ENCODE measurements at regions not wholly inside any gene's neighbourhood (a gene's known extent, or its start where the extent isn't known, plus 50 kb on each side); places are given as distances from the start of the nearest gene placed in this dataset.

- H3K4me1 ChIP-seq (ENCODE audit: control insufficient read depth, insufficient read depth, low read length): no peaks in the 10 kb centered on the region
- BruUV-seq (replicated peaks): no TSS peak
- no peak for TF ChIP-seq SIN3A (IDR thresholded peaks at IDR 0.05; ENCODE audit: borderline replicate concordance, insufficient read depth, low read depth, low read length)
- TF ChIP-seq CTCF (IDR thresholded peaks at IDR 0.05): no peak
- TF ChIP-seq, protein P1, sequence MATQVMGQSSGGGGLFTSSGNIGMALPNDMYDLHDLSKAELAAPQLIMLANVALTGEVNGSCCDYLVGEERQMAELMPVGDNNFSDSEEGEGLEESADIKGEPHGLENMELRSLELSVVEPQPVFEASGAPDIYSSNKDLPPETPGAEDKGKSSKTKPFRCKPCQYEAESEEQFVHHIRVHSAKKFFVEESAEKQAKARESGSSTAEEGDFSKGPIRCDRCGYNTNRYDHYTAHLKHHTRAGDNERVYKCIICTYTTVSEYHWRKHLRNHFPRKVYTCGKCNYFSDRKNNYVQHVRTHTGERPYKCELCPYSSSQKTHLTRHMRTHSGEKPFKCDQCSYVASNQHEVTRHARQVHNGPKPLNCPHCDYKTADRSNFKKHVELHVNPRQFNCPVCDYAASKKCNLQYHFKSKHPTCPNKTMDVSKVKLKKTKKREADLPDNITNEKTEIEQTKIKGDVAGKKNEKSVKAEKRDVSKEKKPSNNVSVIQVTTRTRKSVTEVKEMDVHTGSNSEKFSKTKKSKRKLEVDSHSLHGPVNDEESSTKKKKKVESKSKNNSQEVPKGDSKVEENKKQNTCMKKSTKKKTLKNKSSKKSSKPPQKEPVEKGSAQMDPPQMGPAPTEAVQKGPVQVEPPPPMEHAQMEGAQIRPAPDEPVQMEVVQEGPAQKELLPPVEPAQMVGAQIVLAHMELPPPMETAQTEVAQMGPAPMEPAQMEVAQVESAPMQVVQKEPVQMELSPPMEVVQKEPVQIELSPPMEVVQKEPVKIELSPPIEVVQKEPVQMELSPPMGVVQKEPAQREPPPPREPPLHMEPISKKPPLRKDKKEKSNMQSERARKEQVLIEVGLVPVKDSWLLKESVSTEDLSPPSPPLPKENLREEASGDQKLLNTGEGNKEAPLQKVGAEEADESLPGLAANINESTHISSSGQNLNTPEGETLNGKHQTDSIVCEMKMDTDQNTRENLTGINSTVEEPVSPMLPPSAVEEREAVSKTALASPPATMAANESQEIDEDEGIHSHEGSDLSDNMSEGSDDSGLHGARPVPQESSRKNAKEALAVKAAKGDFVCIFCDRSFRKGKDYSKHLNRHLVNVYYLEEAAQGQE (IDR thresholded peaks at IDR 0.05; ENCODE audit: insufficient read depth in 1 of 2, low read depth in 2 of 2, low read length in 1 of 2): no peak
- no peak for TF ChIP-seq POLR2AphosphoS5 (IDR thresholded peaks at IDR 0.05; ENCODE audit: low read depth, low read length)
- TF ChIP-seq TCF7L2 (IDR thresholded peaks at IDR 0.05; ENCODE audit: low read depth, low read length): no peak
- intact Hi-C loops (cut with micrococcal nuclease; ENCODE audit: unreplicated experiment): no loop called here
- H3K36me3 ChIP-seq (ENCODE audit: control insufficient read depth, insufficient read depth, low read length): no peaks in the 10 kb centered on the region
- H3K9me3 ChIP-seq (ENCODE audit: control insufficient read depth, insufficient read depth, low read depth, low read length): no peaks in the 10 kb centered on the region
- in situ Hi-C loops (cut with HindIII; ENCODE audit: low pct_unique_long_range_greater_than_20kb, low sequenced_read_pairs): no loop called here
- POLR2A ChIA-PET: no interaction called here
- CTCF ChIA-PET: no interaction called here
- DNase-seq (ENCODE audit: low read depth, low spot score) (no peak), ATAC-seq (no peak)
- no peaks in the 10 kb centered on the region for H3K27me3 ChIP-seq (ENCODE audit: control insufficient read depth, insufficient read depth, low read length)
- H3K4me3 ChIP-seq (ENCODE audit: low read depth in 2 of 2, low read length in 2 of 2): no peak overlapping the region
- no peak overlapping the region for H3K27ac ChIP-seq (ENCODE audit: low read length)
Observed at GRCh38 chrX:10707773-10708172, 87.4 kb upstream of the MID1 start.

DNA sequence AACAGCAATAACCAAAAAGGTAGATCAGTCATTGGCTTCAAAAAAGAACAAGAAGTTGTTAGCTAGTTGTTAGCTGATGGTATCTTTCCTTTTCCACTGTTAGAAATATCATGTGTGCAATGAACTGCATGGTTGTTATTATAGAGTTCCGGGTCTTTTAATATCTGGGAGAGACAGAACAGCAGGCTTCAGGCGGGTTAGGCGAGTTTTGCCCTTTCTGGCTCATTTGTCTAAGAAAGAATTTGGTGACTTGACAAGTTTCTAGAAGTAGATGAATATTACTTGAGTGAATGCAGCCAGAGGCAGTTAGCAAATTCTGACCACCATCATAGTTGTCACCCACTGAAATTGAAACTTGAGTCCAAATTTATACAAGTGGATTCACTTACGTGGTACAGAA, 88.9 kb upstream of the MID1 start:
- Histone ChIP-seq H3K36me3 (ENCODE audit: control insufficient read depth, insufficient read depth, low read length) (no peaks in the 10 kb centered on the region), H3K4me3 (ENCODE audit: low read depth in 2 of 2, low read length in 2 of 2) (no peak overlapping the region), H3K4me1 (ENCODE audit: control insufficient read depth, insufficient read depth, low read length) (no peaks in the 10 kb centered on the region), H3K27me3 (ENCODE audit: control insufficient read depth, insufficient read depth, low read length) (no peaks in the 10 kb centered on the region), H3K9me3 (ENCODE audit: control insufficient read depth, insufficient read depth, low read depth, low read length) (no peaks in the 10 kb centered on the region), H3K27ac (ENCODE audit: low read length) (no peak overlapping the region)
- intact Hi-C loops (cut with micrococcal nuclease; ENCODE audit: unreplicated experiment): no loop called here
- TF ChIP-seq SIN3A (IDR thresholded peaks at IDR 0.05; ENCODE audit: borderline replicate concordance, insufficient read depth, low read depth, low read length) (no peak), TCF7L2 (IDR thresholded peaks at IDR 0.05; ENCODE audit: low read depth, low read length) (no peak), POLR2AphosphoS5 (IDR thresholded peaks at IDR 0.05; ENCODE audit: low read depth, low read length) (no peak), CTCF (IDR thresholded peaks at IDR 0.05) (no peak)
- TF ChIP-seq, protein P1 (IDR thresholded peaks at IDR 0.05; ENCODE audit: insufficient read depth in 1 of 2, low read depth in 2 of 2, low read length in 1 of 2): no peak
- no peak for ATAC-seq
- ChIA-PET CTCF (no interaction called here), POLR2A (no interaction called here)
- BruUV-seq (replicated peaks): no TSS peak
- in situ Hi-C loops (cut with HindIII; ENCODE audit: low pct_unique_long_range_greater_than_20kb, low sequenced_read_pairs): no loop called here
- no peak for DNase-seq (ENCODE audit: low read depth, low spot score)

Measured in Panc1 (cell line).